PC-9 (cell line): ENCODE measurements at regions not wholly inside any gene's neighbourhood (a gene's known extent, or its start where the extent isn't known, plus 50 kb on each side); places are given as distances from the start of the nearest gene placed in this dataset.

Experiments
- BruUV-seq: library from RNA; stranded (reverse); fragments of 400-500 nt; replicated peaks from 2 replicates; lab custom pipeline; 2021; lab: Mats Ljungman, UMichigan
- CTCF ChIA-PET: fragments of 300-600 bp; sonication (Branson Sonifier 250); formaldehyde crosslinking; loops from one replicate; lab custom pipeline; 2022; ENCODE audit warnings: antibody characterized with exemption; lab: Charles Lee
- POLR2A ChIA-PET: fragments of 300-600 bp; sonication (Branson Sonifier 250); formaldehyde crosslinking; loops from one replicate; lab custom pipeline; 2022; ENCODE audit warnings: antibody characterized with exemption; ENCODE audit not compliant: unreplicated experiment; lab: Charles Lee
- DNase-seq, 2 experiments: peaks; one replicate each; pipeline versions ENCODE4 v3.0.0 to v3.0.0-alpha.2; 2015 to 2022; ENCODE audit warnings: mixed read lengths in 1 of 2
- H2AFZ ChIP-seq: fragments of 200-600 bp; sonication (generic); 2 replicates; pipeline ENCODE4 v1.8.1; 2017; ENCODE audit warnings: antibody characterized with exemption
- H3F3A ChIP-seq: fragments of 200-600 bp; sonication (generic); 2 replicates; pipeline ENCODE4 v1.8.1; 2017; ENCODE audit warnings: antibody characterized with exemption, mild to moderate bottlenecking, low read depth; ENCODE audit not compliant: insufficient read depth
- H3K27ac ChIP-seq: fragments of 200-600 bp; sonication (generic); 2 replicates; pipeline ENCODE4 v1.6.1; 2016; ENCODE audit warnings: mixed run types
- H3K27me3 ChIP-seq: fragments of 200-600 bp; sonication (generic); 2 replicates; pipeline ENCODE4 v1.6.1; 2016; ENCODE audit warnings: low read depth, mixed run types; ENCODE audit not compliant: insufficient read depth
- H3K36me3 ChIP-seq: fragments of 200-600 bp; sonication (generic); 2 replicates; pipeline ENCODE4 v1.6.1; 2016; ENCODE audit warnings: low read depth, mixed run types
- H3K4me1 ChIP-seq: fragments of 200-600 bp; sonication (generic); replicated peaks from 2 replicates; pipeline ENCODE4 v1.6.1; 2016; ENCODE audit warnings: mixed run types; ENCODE audit not compliant: insufficient read depth
- H3K4me2 ChIP-seq: fragments of 200-600 bp; sonication (generic); 2 replicates; pipeline ENCODE4 v1.6.1; 2017; ENCODE audit warnings: mixed run types
- H3K4me3 ChIP-seq: fragments of 200-600 bp; sonication (generic); 2 replicates; pipeline ENCODE4 v1.6.1; 2016; ENCODE audit warnings: mixed run types
- H3K79me2 ChIP-seq: fragments of 200-600 bp; sonication (generic); 2 replicates; pipeline ENCODE4 v1.6.1; 2017; ENCODE audit warnings: low read depth, mixed run types
- H3K9me2 ChIP-seq: fragments of 200-600 bp; sonication (generic); 2 replicates; pipeline ENCODE4 v1.8.1; 2017; ENCODE audit warnings: mild to moderate bottlenecking; ENCODE audit not compliant: insufficient read depth
- H3K9me3 ChIP-seq: fragments of 200-600 bp; sonication (generic); 2 replicates; pipeline ENCODE4 v1.8.1; 2016; ENCODE audit warnings: low read depth; ENCODE audit not compliant: insufficient read depth
- H4K20me1 ChIP-seq: fragments of 200-600 bp; sonication (generic); 2 replicates; pipeline ENCODE4 v1.8.1; 2017; ENCODE audit not compliant: insufficient read depth
- CTCF ChIP-seq: fragments of 200-600 bp; sonication (generic); conservative IDR thresholded peaks from 2 replicates; pipeline ENCODE4 v1.6.1; 2017; ENCODE audit warnings: mixed run types, antibody characterized with exemption, mild to moderate bottlenecking, moderate library complexity
- EZH2 ChIP-seq: fragments of 200-600 bp; sonication (generic); IDR thresholded peaks from 2 replicates; pipeline ENCODE4 v1.8.0; 2017; ENCODE audit warnings: antibody characterized with exemption, low read depth
- intact Hi-C: fragments of 100-400 bp; cut with micrococcal nuclease; formaldehyde crosslinking; loops from one replicate; pipeline ENCODE4 v1.10.0; 2022; ENCODE audit not compliant: unreplicated experiment

- Histone ChIP-seq H3K4me1 (no peaks in the 10 kb centered on the region), H3K36me3 (no peaks in the 10 kb centered on the region), H3K79me2 (no peaks in the 10 kb centered on the region), H4K20me1 (no peaks in the 10 kb centered on the region), H3K4me3 (no peak overlapping the region), H2AFZ (no peak overlapping the region), H3K27me3 (peaks cover 37% of the 10 kb centered on the region), H3K9me3 (no peaks in the 10 kb centered on the region), H3K4me2 (no peak overlapping the region), H3K27ac (no peak overlapping the region), H3K9me2 (no peaks in the 10 kb centered on the region), H3F3A (no peaks in the 10 kb centered on the region)
- intact Hi-C loops: no loop called here
- TF ChIP-seq EZH2 (no peak), CTCF (no peak)
- ChIA-PET CTCF (no interaction called here), POLR2A (no interaction called here)
- no peak for DNase-seq
- no TSS peak for BruUV-seq
These were observed 186.5 kb upstream of the GPR26 start for GRCh38 chr10:123479640-123480039.

GRCh38 chr10:123480344-123480743, 185.8 kb upstream of the GPR26 start:
- Histone ChIP-seq H3K27ac (no peak overlapping the region), H3K9me3 (no peaks in the 10 kb centered on the region), H3K4me1 (no peaks in the 10 kb centered on the region), H2AFZ (no peak overlapping the region), H3K79me2 (no peaks in the 10 kb centered on the region), H3K9me2 (no peaks in the 10 kb centered on the region), H3K36me3 (no peaks in the 10 kb centered on the region), H3K27me3 (peaks cover 32% of the 10 kb centered on the region), H3K4me2 (no peak overlapping the region), H3K4me3 (no peak overlapping the region), H4K20me1 (no peaks in the 10 kb centered on the region), H3F3A (no peaks in the 10 kb centered on the region)
- no TSS peak for BruUV-seq
- POLR2A ChIA-PET: no interaction called here
- TF ChIP-seq CTCF: no peak
- no peak for DNase-seq
- CTCF ChIA-PET: no interaction called here
- intact Hi-C loops: no loop called here

GRCh38 chr10:123480845-123481244, 185.3 kb upstream of the GPR26 start:
- ChIA-PET CTCF (no interaction called here), POLR2A (no interaction called here)
- no peaks in the 10 kb centered on the region for H4K20me1 ChIP-seq
- no peak overlapping the region for H2AFZ ChIP-seq
- no peaks in the 10 kb centered on the region for H3K9me2 ChIP-seq
- intact Hi-C loops: no loop called here
- H3K27ac ChIP-seq: no peak overlapping the region
- H3K4me3 ChIP-seq: no peak overlapping the region
- H3F3A ChIP-seq: no peaks in the 10 kb centered on the region
- peaks cover 30% of the 10 kb centered on the region for H3K27me3 ChIP-seq
- H3K36me3 ChIP-seq: no peaks in the 10 kb centered on the region
- no peak for TF ChIP-seq CTCF
- no peak for TF ChIP-seq EZH2
- H3K4me2 ChIP-seq: no peak overlapping the region
- DNase-seq: no peak
- BruUV-seq: no TSS peak
- no peaks in the 10 kb centered on the region for H3K9me3 ChIP-seq
- H3K79me2 ChIP-seq: no peaks in the 10 kb centered on the region
- no peaks in the 10 kb centered on the region for H3K4me1 ChIP-seq
